SK-N-MC (cell line): ENCODE measurements at regions not wholly inside any gene's neighbourhood (a gene's known extent, or its start where the extent isn't known, plus 50 kb on each side); places are given as distances from the start of the nearest gene placed in this dataset.

ENCODE experiments used
- EZH2 ChIP-seq: fragments of 200-600 bp; sonication (generic); IDR thresholded peaks from one replicate; pipeline ENCODE4 v1.6.1; 2017; ENCODE audit warnings: antibody characterized with exemption
- FOXP2 ChIP-seq: optimal IDR thresholded peaks from 2 replicates; pipeline ENCODE3; 2011; ENCODE audit warnings: mild to moderate bottlenecking, moderate library complexity; ENCODE audit not compliant: insufficient read depth; ENCODE audit errors: extremely low read length, control extremely low read depth
- POLR2AphosphoS5 ChIP-seq: IDR thresholded peaks from 2 replicates; pipeline ENCODE4 v1.6.1; 2012; ENCODE audit warnings: mild to moderate bottlenecking, low read depth, low read length, borderline replicate concordance

- no peak for TF ChIP-seq EZH2
- TF ChIP-seq POLR2AphosphoS5 = no peak
- no peak for TF ChIP-seq FOXP2
Measured at GRCh38 chr4:114519368-114519767, 79.2 kb upstream of the UGT8 start.
